K562 (cell line): ENCODE measurements at regions not wholly inside any gene's neighbourhood (a gene's known extent, or its start where the extent isn't known, plus 50 kb on each side); places are given as distances from the start of the nearest gene placed in this dataset.

Experiments
- BRD4 ChIP-seq: fragments of 200-600 bp; sonication (generic); IDR thresholded peaks from 2 replicates; pipeline ENCODE4 v1.6.1; 2017; ENCODE audit warnings: inconsistent platforms
- JUND ChIP-seq, 2 experiments: IDR thresholded peaks; 2 replicates in 1 of 2; 3 replicates in 1 of 2; pipeline ENCODE4 v1.6.1; 2011; ENCODE audit warnings: borderline replicate concordance in 2 of 2, low read depth in 2 of 2, low read length in 2 of 2, improper control_type of control experiment in 1 of 2, missing biosample characterization in 1 of 2, missing genetic modification characterization in 1 of 2, missing genetic modification reagents in 1 of 2
- MTA2 ChIP-seq: fragments of 450-650 bp; IDR thresholded peaks from 2 replicates; pipeline ENCODE4 v1.6.1; 2016; ENCODE audit warnings: low read depth
- ZNF280B ChIP-seq: fragments of 250-450 bp; sonication (Bioruptor Pico); IDR thresholded peaks from 2 replicates; pipeline ENCODE4 v1.5.1; 2021; ENCODE audit warnings: mild to moderate bottlenecking
- ZNF561 ChIP-seq: fragments of 450-650 bp; formaldehyde crosslinking; conservative IDR thresholded peaks from 2 replicates; pipeline ENCODE4 v1.4.0; 2020; ENCODE audit warnings: mild to moderate bottlenecking, moderate library complexity
- TF ChIP-seq, protein P1 (sequence below): fragments of 450-650 bp; conservative IDR thresholded peaks from 2 replicates; pipeline ENCODE4 v1.6.1; 2016; ENCODE audit warnings: missing genetic modification characterization, low read depth, mild to moderate bottlenecking, missing compliant biosample characterization, moderate library complexity
- TF ChIP-seq, protein P2 (sequence below): fragments of 450-650 bp; IDR thresholded peaks from 2 replicates; pipeline ENCODE4 v1.6.1; 2016; ENCODE audit warnings: low read depth

DNA sequence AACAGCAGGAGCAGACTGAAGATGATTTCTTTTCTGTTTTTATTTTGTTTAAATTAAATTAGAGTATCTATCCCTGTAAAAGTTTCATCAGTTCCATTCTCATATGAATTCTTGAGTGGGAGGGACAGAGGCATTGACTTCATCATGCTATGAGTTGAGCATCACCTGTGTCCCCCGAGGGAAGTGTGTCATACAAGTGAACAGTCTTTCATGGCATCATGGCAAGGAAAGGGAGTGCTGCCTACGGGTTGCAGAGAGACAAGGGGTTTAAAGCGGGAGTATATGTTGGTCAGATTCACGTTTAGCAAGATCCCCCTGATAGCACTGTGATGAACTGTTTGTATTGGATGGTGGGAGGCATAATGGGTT lies 52.7 kb upstream of the HIF1A start (continued):
- no peak for TF ChIP-seq ZNF280B (CRISPR knock-in tag)
- no peak for TF ChIP-seq BRD4
- TF ChIP-seq, protein P1, sequence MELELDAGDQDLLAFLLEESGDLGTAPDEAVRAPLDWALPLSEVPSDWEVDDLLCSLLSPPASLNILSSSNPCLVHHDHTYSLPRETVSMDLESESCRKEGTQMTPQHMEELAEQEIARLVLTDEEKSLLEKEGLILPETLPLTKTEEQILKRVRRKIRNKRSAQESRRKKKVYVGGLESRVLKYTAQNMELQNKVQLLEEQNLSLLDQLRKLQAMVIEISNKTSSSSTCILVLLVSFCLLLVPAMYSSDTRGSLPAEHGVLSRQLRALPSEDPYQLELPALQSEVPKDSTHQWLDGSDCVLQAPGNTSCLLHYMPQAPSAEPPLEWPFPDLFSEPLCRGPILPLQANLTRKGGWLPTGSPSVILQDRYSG (tag) = no peak
- TF ChIP-seq, protein P2, sequence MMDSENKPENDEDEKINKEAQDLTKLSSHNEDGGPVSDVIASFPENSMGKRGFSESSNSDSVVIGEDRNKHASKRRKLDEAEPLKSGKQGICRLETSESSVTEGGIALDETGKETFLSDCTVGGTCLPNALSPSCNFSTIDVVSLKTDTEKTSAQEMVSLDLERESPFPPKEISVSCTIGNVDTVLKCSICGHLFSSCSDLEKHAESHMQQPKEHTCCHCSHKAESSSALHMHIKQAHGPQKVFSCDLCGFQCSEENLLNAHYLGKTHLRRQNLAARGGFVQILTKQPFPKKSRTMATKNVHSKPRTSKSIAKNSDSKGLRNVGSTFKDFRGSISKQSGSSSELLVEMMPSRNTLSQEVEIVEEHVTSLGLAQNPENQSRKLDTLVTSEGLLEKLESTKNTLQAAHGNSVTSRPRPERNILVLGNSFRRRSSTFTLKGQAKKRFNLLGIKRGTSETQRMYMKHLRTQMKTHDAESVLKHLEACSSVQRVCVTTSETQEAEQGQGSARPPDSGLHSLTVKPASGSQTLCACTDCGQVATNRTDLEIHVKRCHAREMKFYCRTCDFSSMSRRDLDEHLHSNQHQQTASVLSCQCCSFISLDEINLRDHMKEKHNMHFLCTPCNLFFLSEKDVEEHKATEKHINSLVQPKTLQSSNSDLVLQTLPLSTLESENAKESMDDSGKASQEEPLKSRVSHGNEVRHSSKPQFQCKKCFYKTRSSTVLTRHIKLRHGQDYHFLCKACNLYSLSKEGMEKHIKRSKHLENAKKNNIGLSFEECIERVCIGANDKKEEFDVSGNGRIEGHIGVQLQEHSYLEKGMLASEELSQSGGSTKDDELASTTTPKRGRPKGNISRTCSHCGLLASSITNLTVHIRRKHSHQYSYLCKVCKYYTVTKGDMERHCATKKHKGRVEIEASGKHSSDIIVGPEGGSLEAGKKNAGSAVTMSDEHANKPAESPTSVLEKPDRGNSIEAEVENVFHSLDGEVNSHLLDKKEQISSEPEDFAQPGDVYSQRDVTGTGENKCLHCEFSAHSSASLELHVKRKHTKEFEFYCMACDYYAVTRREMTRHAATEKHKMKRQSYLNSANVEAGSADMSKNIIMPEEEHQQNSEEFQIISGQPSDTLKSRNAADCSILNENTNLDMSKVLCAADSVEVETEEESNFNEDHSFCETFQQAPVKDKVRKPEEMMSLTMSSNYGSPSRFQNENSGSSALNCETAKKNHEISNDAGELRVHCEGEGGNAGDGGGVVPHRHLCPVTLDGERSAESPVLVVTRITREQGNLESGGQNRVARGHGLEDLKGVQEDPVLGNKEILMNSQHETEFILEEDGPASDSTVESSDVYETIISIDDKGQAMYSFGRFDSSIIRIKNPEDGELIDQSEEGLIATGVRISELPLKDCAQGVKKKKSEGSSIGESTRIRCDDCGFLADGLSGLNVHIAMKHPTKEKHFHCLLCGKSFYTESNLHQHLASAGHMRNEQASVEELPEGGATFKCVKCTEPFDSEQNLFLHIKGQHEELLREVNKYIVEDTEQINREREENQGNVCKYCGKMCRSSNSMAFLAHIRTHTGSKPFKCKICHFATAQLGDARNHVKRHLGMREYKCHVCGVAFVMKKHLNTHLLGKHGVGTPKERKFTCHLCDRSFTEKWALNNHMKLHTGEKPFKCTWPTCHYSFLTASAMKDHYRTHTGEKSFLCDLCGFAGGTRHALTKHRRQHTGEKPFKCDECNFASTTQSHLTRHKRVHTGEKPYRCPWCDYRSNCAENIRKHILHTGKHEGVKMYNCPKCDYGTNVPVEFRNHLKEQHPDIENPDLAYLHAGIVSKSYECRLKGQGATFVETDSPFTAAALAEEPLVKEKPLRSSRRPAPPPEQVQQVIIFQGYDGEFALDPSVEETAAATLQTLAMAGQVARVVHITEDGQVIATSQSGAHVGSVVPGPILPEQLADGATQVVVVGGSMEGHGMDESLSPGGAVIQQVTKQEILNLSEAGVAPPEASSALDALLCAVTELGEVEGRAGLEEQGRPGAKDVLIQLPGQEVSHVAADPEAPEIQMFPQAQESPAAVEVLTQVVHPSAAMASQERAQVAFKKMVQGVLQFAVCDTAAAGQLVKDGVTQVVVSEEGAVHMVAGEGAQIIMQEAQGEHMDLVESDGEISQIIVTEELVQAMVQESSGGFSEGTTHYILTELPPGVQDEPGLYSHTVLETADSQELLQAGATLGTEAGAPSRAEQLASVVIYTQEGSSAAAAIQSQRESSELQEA = no peak
- TF ChIP-seq MTA2 = no peak
- no peak for TF ChIP-seq JUND (IDR thresholded peaks at IDR 0.05; ENCODE audit: borderline replicate concordance, low read depth, low read length)
- no peak for TF ChIP-seq JUND (tag; IDR thresholded peaks at IDR 0.05; ENCODE audit: borderline replicate concordance, low read depth, low read length)
- TF ChIP-seq ZNF561 (CRISPR knock-in tag) = no peak
